Cardiac muscle cell (in vitro differentiated cells and primary cell): ENCODE measurements at regions not wholly inside any gene's neighbourhood (a gene's known extent, or its start where the extent isn't known, plus 50 kb on each side); places are given as distances from the start of the nearest gene placed in this dataset.
"Not testable (repeated sequence)": the region's sequence is repeated elsewhere in the genome, so short reads cannot be mapped to it uniquely, and the experiment has no call there.

Experiments used
- DNase-seq, 2 donors: peaks; one replicate each; pipeline versions ENCODE4 v3.0.0 to v3.0.0-alpha.2; 2010 to 2017; ENCODE audit warnings: low read depth in 1 of 2, low spot score in 1 of 2
- H3K27ac ChIP-seq: fragments of 200-600 bp; sonication (generic); 2 replicates; pipeline ENCODE4 v1.5.1; 2016
- H3K27me3 ChIP-seq: fragments of 200-600 bp; sonication (generic); 2 replicates; pipeline ENCODE4 v1.6.0; 2016; ENCODE audit warnings: control low read depth
- H3K36me3 ChIP-seq: fragments of 200-600 bp; sonication (generic); 2 replicates; pipeline ENCODE4 v1.5.1; 2016; ENCODE audit warnings: control low read depth
- H3K4me1 ChIP-seq: fragments of 200-600 bp; sonication (generic); 2 replicates; pipeline ENCODE4 v1.8.1; 2017; ENCODE audit warnings: low read depth, mild to moderate bottlenecking, mixed run types
- H3K4me3 ChIP-seq: fragments of 200-600 bp; sonication (generic); 2 replicates; pipeline ENCODE4 v1.5.1; 2016; ENCODE audit warnings: mild to moderate bottlenecking
- H3K9me3 ChIP-seq: fragments of 200-600 bp; sonication (generic); 2 replicates; pipeline ENCODE4 v1.5.1; 2017; ENCODE audit warnings: low read depth, mild to moderate bottlenecking, control low read depth
- CTCF ChIP-seq: IDR thresholded peaks from 2 replicates; pipeline ENCODE4 v1.5.1; 2012; ENCODE audit warnings: low read depth, mild to moderate bottlenecking, low read length

DNA sequence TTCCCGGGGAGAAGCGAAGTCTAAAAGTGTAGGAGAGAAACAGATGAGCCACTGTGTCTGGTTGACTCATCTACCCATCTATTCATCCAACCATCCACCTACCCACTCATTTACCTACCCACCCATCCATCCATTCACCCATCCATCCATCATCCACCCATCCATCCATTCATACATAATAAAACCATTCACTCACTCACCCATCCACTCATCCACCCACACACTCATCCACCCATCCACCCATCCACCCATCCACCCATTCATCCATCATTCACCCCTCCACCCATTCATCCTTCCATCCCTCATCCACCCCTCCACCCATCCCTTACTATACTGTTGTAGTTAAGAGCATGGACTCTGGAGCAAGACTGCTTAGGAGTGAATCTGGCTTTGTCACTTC is 136.4 kb upstream of the ATP2B2 start:
- no peak for TF ChIP-seq CTCF
- Histone ChIP-seq H3K36me3 (no peaks in the 10 kb centered on the region), H3K4me1 (no peaks in the 10 kb centered on the region), H3K27me3 (peaks cover 3% of the 10 kb centered on the region), H3K27ac (no peak overlapping the region), H3K9me3 (no peaks in the 10 kb centered on the region), H3K4me3 (no peak overlapping the region)
- no peak for DNase-seq

DNA sequence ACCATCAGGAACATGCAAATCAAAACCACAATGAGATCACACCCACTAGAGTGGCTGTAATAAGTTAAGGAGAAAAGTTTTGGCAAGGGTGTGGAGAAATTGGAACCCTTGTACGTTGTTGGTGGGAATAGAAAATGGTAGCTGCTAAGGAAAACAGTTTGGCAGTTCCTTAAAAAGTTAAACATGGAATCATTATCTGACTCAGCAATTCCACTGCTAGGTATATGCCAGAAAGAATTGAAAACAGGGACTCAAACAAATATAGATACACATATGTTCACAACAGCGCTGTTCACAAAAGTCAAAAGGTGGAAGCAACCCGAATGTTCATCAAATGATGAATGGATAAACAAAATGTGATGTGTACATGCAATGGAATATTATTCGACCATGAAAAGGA is 138.8 kb upstream of the ATP2B2 start:
- TF ChIP-seq CTCF = no peak
- Histone ChIP-seq H3K27me3 (peaks cover 9% of the 10 kb centered on the region), H3K36me3 (no peaks in the 10 kb centered on the region), H3K27ac (no peak overlapping the region), H3K4me3 (no peak overlapping the region), H3K9me3 (no peaks in the 10 kb centered on the region), H3K4me1 (no peaks in the 10 kb centered on the region)
- DNase-seq = no peak

GRCh38 chr3:10645800-10646199 is 140.4 kb upstream of the ATP2B2 start:
- H3K4me3 ChIP-seq = no peak overlapping the region
- H3K4me1 ChIP-seq = no peaks in the 10 kb centered on the region
- H3K9me3 ChIP-seq = no peaks in the 10 kb centered on the region
- TF ChIP-seq CTCF = no peak
- no peaks in the 10 kb centered on the region for H3K36me3 ChIP-seq
- H3K27me3 ChIP-seq = peaks cover 9% of the 10 kb centered on the region
- DNase-seq = no peak
- H3K27ac ChIP-seq = no peak overlapping the region

- no peaks in the 10 kb centered on the region for H3K9me3 ChIP-seq
- DNase-seq = no peak
- H3K4me1 ChIP-seq = no peaks in the 10 kb centered on the region
- no peaks in the 10 kb centered on the region for H3K36me3 ChIP-seq
- H3K27me3 ChIP-seq = peaks cover 9% of the 10 kb centered on the region
- H3K4me3 ChIP-seq = no peak overlapping the region
- no peak overlapping the region for H3K27ac ChIP-seq
- TF ChIP-seq CTCF = no peak
Observed at GRCh38 chr3:10646531-10647335, 141.3 kb upstream of the ATP2B2 start.

DNA sequence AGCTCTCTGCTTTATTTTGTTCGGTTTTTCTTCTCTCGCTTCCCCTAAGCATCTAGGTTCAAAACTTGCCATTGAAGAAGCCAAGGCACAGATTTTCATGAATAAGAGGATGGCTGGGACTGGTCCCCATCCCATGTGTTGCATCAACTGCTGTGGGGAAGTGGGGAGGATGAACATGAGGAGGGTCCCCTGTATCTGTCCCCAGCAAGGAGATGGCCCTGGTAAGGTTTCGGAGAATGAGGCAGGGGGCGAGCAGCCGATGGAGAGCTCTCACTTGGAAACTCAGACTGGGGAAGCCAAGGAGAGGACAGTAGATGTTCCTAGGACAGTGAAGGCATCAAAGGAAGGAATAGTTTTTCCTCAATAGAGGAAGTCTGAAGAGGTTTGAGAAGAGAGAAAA is 142.0 kb upstream of the ATP2B2 start:
- DNase-seq = no peak
- H3K27me3 ChIP-seq = peaks cover 9% of the 10 kb centered on the region
- no peak overlapping the region for H3K27ac ChIP-seq
- H3K4me1 ChIP-seq = no peaks in the 10 kb centered on the region
- H3K4me3 ChIP-seq = no peak overlapping the region
- H3K9me3 ChIP-seq = no peaks in the 10 kb centered on the region
- H3K36me3 ChIP-seq = no peaks in the 10 kb centered on the region
- no peak for TF ChIP-seq CTCF

- H3K27ac ChIP-seq = no peak overlapping the region
- TF ChIP-seq CTCF = no peak
Observed at GRCh38 chr3:10648181-10648580, 142.8 kb upstream of the ATP2B2 start.

DNA sequence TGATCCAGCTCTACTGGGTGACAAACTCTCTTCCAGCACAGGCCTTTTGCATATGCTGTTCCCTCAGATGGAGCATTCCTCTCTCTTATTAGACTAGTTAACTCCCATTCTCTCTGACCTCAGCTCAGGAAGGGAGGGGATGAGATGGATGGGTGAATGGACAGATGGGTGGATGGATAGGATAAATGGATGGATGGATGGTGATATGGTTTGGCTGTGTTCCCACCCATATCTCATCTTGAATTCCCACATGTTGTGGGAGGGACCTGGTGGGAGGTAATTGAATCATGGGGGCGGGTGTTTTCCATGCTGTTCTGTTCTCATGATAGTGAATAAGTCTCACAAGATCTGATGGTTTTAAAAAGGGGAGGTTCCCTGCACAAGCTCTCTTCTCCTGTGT is 144.1 kb upstream of the ATP2B2 start:
- H3K27me3 ChIP-seq, H3K4me1 ChIP-seq, H3K36me3 ChIP-seq, DNase-seq, H3K9me3 ChIP-seq, H3K4me3 ChIP-seq, H3K27ac ChIP-seq: not testable (repeated sequence)

More at GRCh38 chr3:10648181-10648580, 142.8 kb upstream of the ATP2B2 start:
- no peaks in the 10 kb centered on the region for H3K4me1 ChIP-seq
- no peaks in the 10 kb centered on the region for H3K9me3 ChIP-seq
- no peak overlapping the region for H3K4me3 ChIP-seq
- DNase-seq = no peak
- H3K27me3 ChIP-seq = peaks cover 8% of the 10 kb centered on the region
- no peaks in the 10 kb centered on the region for H3K36me3 ChIP-seq
